GM12892 (cell line): ENCODE measurements at regions not wholly inside any gene's neighbourhood (a gene's known extent, or its start where the extent isn't known, plus 50 kb on each side); places are given as distances from the start of the nearest gene placed in this dataset.

Source experiments
- POLR2A ChIP-seq: IDR thresholded peaks from 2 replicates; pipeline ENCODE4 v1.6.1; 2011; ENCODE audit warnings: low read depth, low read length, control low read depth
- POLR2AphosphoS5 ChIP-seq: IDR thresholded peaks from 2 replicates; pipeline ENCODE4 v1.6.1; 2011; ENCODE audit warnings: low read depth, low read length, control low read depth
- TAF1 ChIP-seq: IDR thresholded peaks from 2 replicates; pipeline ENCODE4 v1.6.1; 2011; ENCODE audit warnings: low read depth, mild to moderate bottlenecking, control low read depth, low read length, borderline replicate concordance

DNA sequence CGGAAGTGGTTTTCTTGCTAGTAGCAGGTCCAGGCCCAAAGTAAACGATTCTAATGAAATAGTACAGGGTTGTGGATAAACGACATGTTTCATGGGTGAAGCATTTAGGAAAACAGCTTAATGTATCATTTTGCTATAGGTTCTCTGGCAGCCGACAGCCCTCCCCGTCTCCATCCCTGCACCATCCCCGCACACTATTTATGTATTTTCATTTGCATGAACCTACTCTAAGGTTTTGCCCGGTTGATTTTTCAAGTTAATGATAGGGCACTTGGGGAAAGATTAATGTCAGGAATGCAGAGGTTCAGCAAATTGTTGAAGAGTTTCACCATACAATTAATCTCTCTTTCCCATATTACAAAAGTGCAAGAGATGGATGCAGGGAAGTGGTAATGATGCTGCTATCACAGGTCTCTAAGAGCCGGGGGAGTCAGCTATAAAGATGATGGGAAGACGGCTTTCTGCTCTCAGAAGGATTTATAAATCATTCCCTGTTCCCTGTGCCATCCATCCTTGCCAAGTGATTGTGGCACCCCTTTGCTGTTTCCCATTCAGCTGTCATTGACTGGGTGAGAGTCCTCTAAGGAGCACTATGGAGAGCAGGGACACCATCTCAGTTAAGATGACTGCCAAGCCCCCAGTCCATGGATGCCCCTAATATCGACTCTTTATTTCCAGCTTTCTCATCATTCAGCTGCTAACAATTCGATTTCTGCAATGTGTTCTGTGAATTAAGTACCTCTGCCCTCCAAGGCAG lies 186.3 kb downstream of the IRS2 start:
- TF ChIP-seq POLR2A (no peak), TAF1 (no peak), POLR2AphosphoS5 (no peak)
